ENCODE measurements at regions not wholly inside any gene's neighbourhood (a gene's known extent, or its start where the extent isn't known, plus 50 kb on each side); places are given as distances from the start of the nearest gene placed in this dataset.

GRCh38 chr1:87246436-87246835 is 82.2 kb upstream of the LMO4 start:
- Histone ChIP-seq H3K4me3 (ENCODE audit: low read depth, low read length) (no peak overlapping the region), H3K9me3 (ENCODE audit: severe bottlenecking) (no peaks in the 10 kb centered on the region), H3K36me3 (no peaks in the 10 kb centered on the region), H3K27ac (no peak overlapping the region), H3K27me3 (ENCODE audit: insufficient read depth, low read depth, severe bottlenecking) (no peaks in the 10 kb centered on the region)
- TF ChIP-seq, protein P1, sequence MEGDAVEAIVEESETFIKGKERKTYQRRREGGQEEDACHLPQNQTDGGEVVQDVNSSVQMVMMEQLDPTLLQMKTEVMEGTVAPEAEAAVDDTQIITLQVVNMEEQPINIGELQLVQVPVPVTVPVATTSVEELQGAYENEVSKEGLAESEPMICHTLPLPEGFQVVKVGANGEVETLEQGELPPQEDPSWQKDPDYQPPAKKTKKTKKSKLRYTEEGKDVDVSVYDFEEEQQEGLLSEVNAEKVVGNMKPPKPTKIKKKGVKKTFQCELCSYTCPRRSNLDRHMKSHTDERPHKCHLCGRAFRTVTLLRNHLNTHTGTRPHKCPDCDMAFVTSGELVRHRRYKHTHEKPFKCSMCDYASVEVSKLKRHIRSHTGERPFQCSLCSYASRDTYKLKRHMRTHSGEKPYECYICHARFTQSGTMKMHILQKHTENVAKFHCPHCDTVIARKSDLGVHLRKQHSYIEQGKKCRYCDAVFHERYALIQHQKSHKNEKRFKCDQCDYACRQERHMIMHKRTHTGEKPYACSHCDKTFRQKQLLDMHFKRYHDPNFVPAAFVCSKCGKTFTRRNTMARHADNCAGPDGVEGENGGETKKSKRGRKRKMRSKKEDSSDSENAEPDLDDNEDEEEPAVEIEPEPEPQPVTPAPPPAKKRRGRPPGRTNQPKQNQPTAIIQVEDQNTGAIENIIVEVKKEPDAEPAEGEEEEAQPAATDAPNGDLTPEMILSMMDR (IDR thresholded peaks at IDR 0.05; ENCODE audit: low read depth, low read length): no peak
- no peak for DNase-seq

GRCh38 chr1:87249803-87250202 is 78.9 kb upstream of the LMO4 start:
- Histone ChIP-seq H3K9me3 (ENCODE audit: severe bottlenecking) (no peaks in the 10 kb centered on the region), H3K27ac (no peak overlapping the region), H3K4me3 (ENCODE audit: low read depth, low read length) (no peak overlapping the region), H3K36me3 (no peaks in the 10 kb centered on the region), H3K27me3 (ENCODE audit: insufficient read depth, low read depth, severe bottlenecking) (no peaks in the 10 kb centered on the region)
- TF ChIP-seq, protein P1 (IDR thresholded peaks at IDR 0.05; ENCODE audit: low read depth, low read length): no peak
- no peak for DNase-seq

DNA sequence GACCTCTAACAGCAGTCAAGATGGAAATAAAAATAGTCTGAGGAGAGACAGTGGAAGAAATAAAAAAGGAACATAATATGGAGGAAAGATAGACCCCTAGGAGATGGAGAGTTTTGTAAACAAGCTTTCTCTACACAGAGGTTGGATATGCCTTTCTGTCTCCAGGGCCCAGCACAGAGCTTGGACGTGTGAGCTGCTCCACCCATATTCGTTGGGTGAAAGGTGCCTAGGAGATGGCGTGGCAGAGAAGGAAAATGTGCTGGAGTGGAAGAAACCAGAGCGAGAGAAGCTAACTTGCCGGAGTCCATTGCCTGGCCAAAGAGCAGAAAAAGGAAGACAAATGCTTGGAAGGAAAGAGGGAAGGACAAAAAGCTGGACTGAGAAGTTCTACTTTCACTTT is 78.3 kb upstream of the LMO4 start:
- no peak overlapping the region for H3K4me3 ChIP-seq (ENCODE audit: low read depth, low read length)
- DNase-seq: no peak
- H3K9me3 ChIP-seq (ENCODE audit: severe bottlenecking): no peaks in the 10 kb centered on the region
- no peaks in the 10 kb centered on the region for H3K27me3 ChIP-seq (ENCODE audit: insufficient read depth, low read depth, severe bottlenecking)
- no peak overlapping the region for H3K27ac ChIP-seq
- TF ChIP-seq, protein P1 (IDR thresholded peaks at IDR 0.05; ENCODE audit: low read depth, low read length): no peak
- H3K36me3 ChIP-seq: no peaks in the 10 kb centered on the region

GRCh38 chr1:87252406-87252805 is 76.3 kb upstream of the LMO4 start:
- DNase-seq: no peak

DNA sequence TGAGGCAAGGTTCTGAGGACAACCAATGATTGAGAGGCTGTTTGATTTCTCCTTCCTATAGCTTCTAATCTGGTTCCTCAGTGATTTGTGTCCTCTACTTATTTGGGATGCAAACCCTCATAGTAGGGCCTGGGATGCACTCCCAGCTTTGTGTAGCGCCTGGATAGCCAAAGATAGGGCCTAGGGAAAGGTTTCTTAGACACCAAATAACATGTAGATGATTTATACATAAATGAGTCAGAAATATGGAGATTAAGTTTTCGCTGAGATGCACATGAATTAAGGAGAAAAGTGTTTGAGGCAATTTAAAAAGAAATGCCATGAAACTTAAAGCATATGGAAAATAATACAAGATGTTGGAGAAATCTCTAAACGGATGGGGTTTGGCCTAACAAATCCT is 66.0 kb upstream of the LMO4 start:
- no peak overlapping the region for H3K4me3 ChIP-seq (ENCODE audit: low read depth, low read length)
- H3K36me3 ChIP-seq: no peaks in the 10 kb centered on the region
- H3K27me3 ChIP-seq (ENCODE audit: insufficient read depth, low read depth, severe bottlenecking): no peaks in the 10 kb centered on the region
- no peaks in the 10 kb centered on the region for H3K9me3 ChIP-seq (ENCODE audit: severe bottlenecking)
- TF ChIP-seq, protein P1 (IDR thresholded peaks at IDR 0.05; ENCODE audit: low read depth, low read length): no peak
- no peak overlapping the region for H3K27ac ChIP-seq
- DNase-seq: no peak

More at GRCh38 chr1:87252406-87252805, 76.3 kb upstream of the LMO4 start:
- no peak overlapping the region for H3K4me3 ChIP-seq (ENCODE audit: low read depth, low read length)
- H3K27ac ChIP-seq: no peak overlapping the region
- no peaks in the 10 kb centered on the region for H3K9me3 ChIP-seq (ENCODE audit: severe bottlenecking)
- TF ChIP-seq, protein P1 (IDR thresholded peaks at IDR 0.05; ENCODE audit: low read depth, low read length): no peak
- no peaks in the 10 kb centered on the region for H3K27me3 ChIP-seq (ENCODE audit: insufficient read depth, low read depth, severe bottlenecking)
- no peaks in the 10 kb centered on the region for H3K36me3 ChIP-seq

GRCh38 chr1:87263281-87263680 is 65.4 kb upstream of the LMO4 start:
- H3K4me3 ChIP-seq (ENCODE audit: low read depth, low read length): no peak overlapping the region
- DNase-seq: no peak
- H3K27me3 ChIP-seq (ENCODE audit: insufficient read depth, low read depth, severe bottlenecking): no peaks in the 10 kb centered on the region
- H3K36me3 ChIP-seq: no peaks in the 10 kb centered on the region
- TF ChIP-seq, protein P1 (IDR thresholded peaks at IDR 0.05; ENCODE audit: low read depth, low read length): no peak
- H3K9me3 ChIP-seq (ENCODE audit: severe bottlenecking): no peaks in the 10 kb centered on the region
- H3K27ac ChIP-seq: no peak overlapping the region
